ENCODE measurements at regions not wholly inside any gene's neighbourhood (a gene's known extent, or its start where the extent isn't known, plus 50 kb on each side); places are given as distances from the start of the nearest gene placed in this dataset.
"Not testable (repeated sequence)": the region's sequence is repeated elsewhere in the genome, so short reads cannot be mapped to it uniquely, and the experiment has no call there.

DNA sequence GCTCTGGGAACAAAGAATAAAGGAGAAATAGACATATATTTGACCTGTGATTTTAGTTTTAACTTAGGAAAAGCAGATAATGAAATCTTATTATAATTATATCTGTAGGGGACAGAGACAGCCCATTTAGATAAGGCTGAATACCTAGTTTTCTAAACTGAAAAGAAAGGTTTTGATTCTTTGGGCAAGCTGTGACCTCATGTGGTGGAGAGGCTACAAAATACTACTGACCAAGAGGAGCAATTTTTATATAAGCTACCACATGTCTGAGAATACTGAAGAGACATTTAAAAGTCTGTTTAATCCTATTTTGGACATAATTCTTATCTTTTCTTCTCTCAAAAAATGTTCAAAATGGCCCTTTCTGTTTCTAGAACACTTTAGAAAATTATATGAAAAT is 271.0 kb downstream of the MTERF1 start:
- H3K4me3 ChIP-seq (ENCODE audit: low read depth, low read length) = no peak overlapping the region
- ChIA-PET CTCF (no interaction called here), POLR2A (no interaction called here)
- no peaks in the 10 kb centered on the region for H3K9me3 ChIP-seq (ENCODE audit: control insufficient read depth, insufficient read depth, low read length)
- H3K27ac ChIP-seq (ENCODE audit: low read depth, low read length) = no peak overlapping the region
- no peaks in the 10 kb centered on the region for H3K27me3 ChIP-seq (ENCODE audit: control insufficient read depth, insufficient read depth, low read length)
- no peak for TF ChIP-seq CTCF (IDR thresholded peaks at IDR 0.05; ENCODE audit: low read depth, low read length)
- no peak for DNase-seq (ENCODE audit: low read depth, low spot score)

DNA sequence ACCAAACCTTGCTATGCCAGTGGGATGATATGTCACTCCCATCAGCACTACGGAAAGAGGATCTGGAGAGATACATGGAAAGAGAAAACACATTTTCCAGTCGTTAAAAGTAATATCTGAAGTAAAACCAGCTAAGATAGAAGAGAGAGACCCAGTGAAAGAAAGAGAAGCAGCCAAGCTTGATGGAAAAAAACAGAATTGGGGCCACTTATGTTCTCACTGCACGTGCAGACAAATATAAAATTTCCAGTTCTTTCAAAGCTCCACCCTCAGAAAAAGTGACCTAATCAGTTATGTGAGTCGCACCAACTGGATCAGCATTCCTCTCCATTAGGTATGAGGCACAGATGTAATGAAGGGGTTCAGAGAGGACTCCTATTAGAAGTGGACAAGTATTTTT is 266.1 kb downstream of the MTERF1 start:
- POLR2A ChIA-PET = no interaction called here
- Histone ChIP-seq H3K4me3 (ENCODE audit: low read depth, low read length) (no peak overlapping the region), H3K27me3 (ENCODE audit: control insufficient read depth, insufficient read depth, low read length) (no peaks in the 10 kb centered on the region), H3K27ac (ENCODE audit: low read depth, low read length) (no peak overlapping the region), H3K9me3 (ENCODE audit: control insufficient read depth, insufficient read depth, low read length) (no peaks in the 10 kb centered on the region)
- CTCF ChIA-PET = no interaction called here
- DNase-seq (ENCODE audit: low read depth, low spot score) = no peak
- TF ChIP-seq CTCF (IDR thresholded peaks at IDR 0.05; ENCODE audit: low read depth, low read length) = no peak

- ChIA-PET CTCF (no interaction called here), POLR2A (no interaction called here)
- Histone ChIP-seq H3K9me3 (ENCODE audit: control insufficient read depth, insufficient read depth, low read length) (no peaks in the 10 kb centered on the region), H3K4me3 (ENCODE audit: low read depth, low read length) (no peak overlapping the region), H3K27ac (ENCODE audit: low read depth, low read length) (no peak overlapping the region), H3K27me3 (ENCODE audit: control insufficient read depth, insufficient read depth, low read length) (peaks cover 3% of the 10 kb centered on the region)
- TF ChIP-seq CTCF (IDR thresholded peaks at IDR 0.05; ENCODE audit: low read depth, low read length) = no peak
- no peak for DNase-seq (ENCODE audit: low read depth, low spot score)
These were observed 261.4 kb downstream of the MTERF1 start for GRCh38 chr7:91618776-91619765.

DNA sequence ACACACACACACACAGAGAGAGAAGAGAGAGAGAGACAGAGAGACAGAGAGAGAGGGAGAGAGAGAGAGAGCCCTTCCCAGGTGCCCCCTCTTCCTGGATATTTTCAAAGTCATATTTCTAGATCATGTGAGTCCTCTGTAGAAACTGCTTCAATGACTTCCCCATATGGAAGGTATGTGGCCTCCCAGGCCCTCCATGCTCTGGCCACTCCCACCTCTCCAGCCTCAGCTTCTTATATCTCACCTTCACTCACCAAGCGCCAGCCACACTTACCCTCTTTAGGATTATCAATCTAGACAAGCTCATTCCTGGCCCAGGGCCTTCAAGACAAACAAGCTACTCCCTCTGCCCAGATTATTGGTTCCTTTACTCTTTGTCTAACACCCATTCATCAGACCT is 259.7 kb downstream of the MTERF1 start:
- no peak for TF ChIP-seq CTCF (IDR thresholded peaks at IDR 0.05; ENCODE audit: low read depth, low read length)
- ChIA-PET POLR2A (no interaction called here), CTCF (no interaction called here)
- Histone ChIP-seq H3K4me3 (ENCODE audit: low read depth, low read length) (no peak overlapping the region), H3K9me3 (ENCODE audit: control insufficient read depth, insufficient read depth, low read length) (no peaks in the 10 kb centered on the region), H3K27ac (ENCODE audit: low read depth, low read length) (no peak overlapping the region), H3K27me3 (ENCODE audit: control insufficient read depth, insufficient read depth, low read length) (peaks cover 3% of the 10 kb centered on the region)
- no peak for DNase-seq (ENCODE audit: low read depth, low spot score)

DNA sequence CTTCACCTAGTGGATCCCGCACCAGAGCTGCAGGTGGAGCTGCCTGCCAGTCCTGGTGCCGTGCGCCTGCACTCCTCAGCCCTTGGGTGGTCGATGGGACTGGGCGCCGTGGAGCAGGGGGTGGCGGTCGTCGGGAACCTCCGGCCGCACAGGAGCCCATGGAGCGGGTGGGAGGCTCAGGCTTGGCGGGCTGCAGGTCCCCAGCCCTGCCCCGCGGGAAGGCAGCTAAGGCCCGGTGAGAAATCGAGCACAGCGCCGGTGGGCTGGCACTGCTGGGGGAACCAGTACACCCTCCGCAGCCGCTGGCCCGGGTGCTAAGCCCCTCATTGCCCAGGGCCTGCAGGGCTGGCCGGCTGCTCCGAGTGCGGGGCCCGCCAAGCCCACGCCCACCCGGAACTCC is 253.2 kb downstream of the MTERF1 start:
- H3K9me3 ChIP-seq (ENCODE audit: control insufficient read depth, insufficient read depth, low read length); CTCF ChIA-PET; H3K27me3 ChIP-seq (ENCODE audit: control insufficient read depth, insufficient read depth, low read length): not testable (repeated sequence)

More for the DNA sequence above, 253.2 kb downstream of the MTERF1 start:
- POLR2A ChIA-PET; H3K27ac ChIP-seq (ENCODE audit: low read depth, low read length); H3K4me3 ChIP-seq (ENCODE audit: low read depth, low read length); DNase-seq (ENCODE audit: low read depth, low spot score): not testable (repeated sequence)

All from AG04450 (cell line).